B cell (primary cell): ENCODE measurements at regions not wholly inside any gene's neighbourhood (a gene's known extent, or its start where the extent isn't known, plus 50 kb on each side); places are given as distances from the start of the nearest gene placed in this dataset.

Experiments
- CTCF ChIP-seq: fragments of 200-600 bp; IDR thresholded peaks from one replicate; pipeline ENCODE4 v1.8.0; 2022; ENCODE audit warnings: antibody characterized with exemption, mild to moderate bottlenecking
- EZH2 ChIP-seq: IDR thresholded peaks from 2 replicates; pipeline ENCODE4 v1.6.1; 2012; ENCODE audit warnings: borderline replicate concordance, low read depth, mild to moderate bottlenecking, moderate library complexity, low read length; ENCODE audit not compliant: insufficient read depth, poor library complexity, severe bottlenecking

- TF ChIP-seq CTCF: no peak
- TF ChIP-seq EZH2: no peak
Measured at GRCh38 chr1:157442065-157442464, 110.2 kb downstream of the FCRL5 start.
